Neural cell (in vitro differentiated cells): ENCODE measurements at regions not wholly inside any gene's neighbourhood (a gene's known extent, or its start where the extent isn't known, plus 50 kb on each side); places are given as distances from the start of the nearest gene placed in this dataset.

Source experiments
- H2AFZ ChIP-seq: fragments of 200-600, 300-800 bp; sonication (generic), shearing (Covaris generic); 2 replicates; pipeline ENCODE4 v1.6.0; 2014; ENCODE audit warnings: low read depth, mild to moderate bottlenecking, antibody characterized with exemption, low read length, moderate library complexity
- H3F3A ChIP-seq: fragments of 200-600 bp; shearing (Covaris generic); 2 replicates; pipeline ENCODE4 v1.6.1; 2016; ENCODE audit warnings: mild to moderate bottlenecking, moderate library complexity, mixed read lengths, antibody characterized with exemption, low read length; ENCODE audit not compliant: insufficient read depth, poor library complexity, severe bottlenecking
- H3K27ac ChIP-seq: fragments of 200-600, 300-800 bp; sonication (generic), shearing (Covaris generic); 2 replicates; pipeline ENCODE4 v1.5.1; 2014; ENCODE audit warnings: mild to moderate bottlenecking, low read length, moderate library complexity
- H3K27me3 ChIP-seq: fragments of 300-800, 200-600 bp; sonication (generic), shearing (Covaris generic); 2 replicates; pipeline ENCODE4 v1.6.0; 2014; ENCODE audit warnings: mild to moderate bottlenecking, low read depth, low read length, moderate library complexity; ENCODE audit not compliant: insufficient read depth
- H3K36me3 ChIP-seq: fragments of 300-800, 200-600 bp; sonication (generic), shearing (Covaris generic); 2 replicates; pipeline ENCODE4 v1.5.1; 2014; ENCODE audit warnings: mild to moderate bottlenecking, antibody characterized with exemption, low read length, moderate library complexity; ENCODE audit not compliant: insufficient read depth
- H3K4me2 ChIP-seq: fragments of 300-800, 200-600 bp; sonication (generic), shearing (Covaris generic); 2 replicates; pipeline ENCODE4 v1.6.0; 2014; ENCODE audit warnings: mild to moderate bottlenecking, low read length
- H3K4me3 ChIP-seq: fragments of 300-800, 200-600 bp; sonication (generic), shearing (Covaris generic); 2 replicates; pipeline ENCODE4 v1.5.1; 2014; ENCODE audit warnings: mild to moderate bottlenecking, low read length, moderate library complexity
- H3K79me2 ChIP-seq: fragments of 200-600 bp; shearing (Covaris generic); replicated peaks from 2 replicates; pipeline ENCODE4 v1.6.0; 2014; ENCODE audit warnings: mild to moderate bottlenecking, low read length, moderate library complexity; ENCODE audit not compliant: insufficient read depth
- H3K9ac ChIP-seq: fragments of 300-800, 200-600 bp; sonication (generic), shearing (Covaris generic); 2 replicates; pipeline ENCODE4 v1.6.1; 2016; ENCODE audit warnings: mild to moderate bottlenecking, low read length, mixed read lengths
- H3K9me2 ChIP-seq: fragments of 200-600 bp; shearing (Covaris generic); 2 replicates; pipeline ENCODE4 v1.6.1; 2016; ENCODE audit warnings: mild to moderate bottlenecking, low read length, mixed read lengths; ENCODE audit not compliant: insufficient read depth
- H3K9me3 ChIP-seq: fragments of 200-600, 300-800 bp; sonication (generic), shearing (Covaris generic); 2 replicates; pipeline ENCODE4 v1.6.1; 2016; ENCODE audit warnings: mild to moderate bottlenecking, mixed run types, low read length, moderate library complexity, mixed read lengths
- H4K20me1 ChIP-seq: fragments of 200-600 bp; shearing (Covaris generic); 2 replicates; pipeline ENCODE4 v1.6.1; 2016; ENCODE audit warnings: mild to moderate bottlenecking, mixed run types; ENCODE audit not compliant: insufficient read depth
- EP300 ChIP-seq: fragments of 450-650 bp; conservative IDR thresholded peaks from 2 replicates; pipeline ENCODE4 v1.6.1; 2014; ENCODE audit warnings: antibody characterized with exemption, mild to moderate bottlenecking, moderate library complexity; ENCODE audit not compliant: poor library complexity, severe bottlenecking
- EZH2 ChIP-seq: fragments of 200-600, 300-800 bp; shearing (Covaris generic), sonication (generic); IDR thresholded peaks from 2 replicates; pipeline ENCODE4 v1.6.1; 2014; ENCODE audit warnings: antibody characterized with exemption, low read length, borderline replicate concordance, mild to moderate bottlenecking; ENCODE audit not compliant: insufficient read depth, poor library complexity, severe bottlenecking
- MXI1 ChIP-seq: fragments of 450-650 bp; conservative IDR thresholded peaks from 2 replicates; pipeline ENCODE4 v1.6.1; 2014; ENCODE audit warnings: antibody characterized with exemption, mild to moderate bottlenecking; ENCODE audit not compliant: poor library complexity, severe bottlenecking
- POLR2AphosphoS5 ChIP-seq: IDR thresholded peaks from 2 replicates; pipeline ENCODE4 v1.6.1; 2012
- RAD21 ChIP-seq: fragments of 450-650 bp; conservative IDR thresholded peaks from 2 replicates; pipeline ENCODE4 v1.6.1; 2014; ENCODE audit warnings: antibody characterized with exemption, mild to moderate bottlenecking, moderate library complexity
- SMC3 ChIP-seq: fragments of 450-650 bp; conservative IDR thresholded peaks from 2 replicates; pipeline ENCODE4 v1.6.1; 2014; ENCODE audit warnings: antibody characterized with exemption, mild to moderate bottlenecking, moderate library complexity; ENCODE audit not compliant: poor library complexity
- TAF1 ChIP-seq: IDR thresholded peaks from 2 replicates; pipeline ENCODE4 v1.6.1; 2012; ENCODE audit warnings: low read depth
- TF ChIP-seq, protein P1 (sequence below): fragments of 450-650 bp; IDR thresholded peaks from 2 replicates; pipeline ENCODE4 v1.5.1; 2014; ENCODE audit warnings: antibody characterized with exemption, mild to moderate bottlenecking, moderate library complexity; ENCODE audit not compliant: poor library complexity, severe bottlenecking
- TF ChIP-seq, protein P2 (sequence below): IDR thresholded peaks from 2 replicates; pipeline ENCODE4 v1.6.1; 2012; ENCODE audit warnings: borderline replicate concordance

DNA sequence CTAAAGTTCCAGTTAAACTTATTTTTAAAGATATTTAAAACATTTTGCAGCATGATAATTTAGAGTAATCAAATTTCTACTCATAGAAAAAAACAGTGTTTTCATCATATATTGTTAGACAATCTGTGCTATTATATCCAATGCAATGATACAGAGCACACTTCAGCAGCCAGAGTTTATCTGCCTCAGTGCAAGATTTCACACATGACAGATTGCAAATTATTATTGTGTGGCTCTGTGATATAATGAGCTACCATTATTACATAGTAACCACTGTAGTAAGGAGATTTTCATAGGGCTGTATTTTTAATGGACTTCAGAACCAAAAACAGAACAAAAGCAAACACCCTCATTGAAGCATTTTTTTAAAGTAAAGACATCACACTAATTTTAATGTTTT is 762.4 kb downstream of the DSC3 start:
- no peak overlapping the region for H2AFZ ChIP-seq
- no peak for TF ChIP-seq EZH2
- no peak for TF ChIP-seq MXI1
- TF ChIP-seq, protein P1, sequence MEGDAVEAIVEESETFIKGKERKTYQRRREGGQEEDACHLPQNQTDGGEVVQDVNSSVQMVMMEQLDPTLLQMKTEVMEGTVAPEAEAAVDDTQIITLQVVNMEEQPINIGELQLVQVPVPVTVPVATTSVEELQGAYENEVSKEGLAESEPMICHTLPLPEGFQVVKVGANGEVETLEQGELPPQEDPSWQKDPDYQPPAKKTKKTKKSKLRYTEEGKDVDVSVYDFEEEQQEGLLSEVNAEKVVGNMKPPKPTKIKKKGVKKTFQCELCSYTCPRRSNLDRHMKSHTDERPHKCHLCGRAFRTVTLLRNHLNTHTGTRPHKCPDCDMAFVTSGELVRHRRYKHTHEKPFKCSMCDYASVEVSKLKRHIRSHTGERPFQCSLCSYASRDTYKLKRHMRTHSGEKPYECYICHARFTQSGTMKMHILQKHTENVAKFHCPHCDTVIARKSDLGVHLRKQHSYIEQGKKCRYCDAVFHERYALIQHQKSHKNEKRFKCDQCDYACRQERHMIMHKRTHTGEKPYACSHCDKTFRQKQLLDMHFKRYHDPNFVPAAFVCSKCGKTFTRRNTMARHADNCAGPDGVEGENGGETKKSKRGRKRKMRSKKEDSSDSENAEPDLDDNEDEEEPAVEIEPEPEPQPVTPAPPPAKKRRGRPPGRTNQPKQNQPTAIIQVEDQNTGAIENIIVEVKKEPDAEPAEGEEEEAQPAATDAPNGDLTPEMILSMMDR = no peak
- TF ChIP-seq, protein P2, sequence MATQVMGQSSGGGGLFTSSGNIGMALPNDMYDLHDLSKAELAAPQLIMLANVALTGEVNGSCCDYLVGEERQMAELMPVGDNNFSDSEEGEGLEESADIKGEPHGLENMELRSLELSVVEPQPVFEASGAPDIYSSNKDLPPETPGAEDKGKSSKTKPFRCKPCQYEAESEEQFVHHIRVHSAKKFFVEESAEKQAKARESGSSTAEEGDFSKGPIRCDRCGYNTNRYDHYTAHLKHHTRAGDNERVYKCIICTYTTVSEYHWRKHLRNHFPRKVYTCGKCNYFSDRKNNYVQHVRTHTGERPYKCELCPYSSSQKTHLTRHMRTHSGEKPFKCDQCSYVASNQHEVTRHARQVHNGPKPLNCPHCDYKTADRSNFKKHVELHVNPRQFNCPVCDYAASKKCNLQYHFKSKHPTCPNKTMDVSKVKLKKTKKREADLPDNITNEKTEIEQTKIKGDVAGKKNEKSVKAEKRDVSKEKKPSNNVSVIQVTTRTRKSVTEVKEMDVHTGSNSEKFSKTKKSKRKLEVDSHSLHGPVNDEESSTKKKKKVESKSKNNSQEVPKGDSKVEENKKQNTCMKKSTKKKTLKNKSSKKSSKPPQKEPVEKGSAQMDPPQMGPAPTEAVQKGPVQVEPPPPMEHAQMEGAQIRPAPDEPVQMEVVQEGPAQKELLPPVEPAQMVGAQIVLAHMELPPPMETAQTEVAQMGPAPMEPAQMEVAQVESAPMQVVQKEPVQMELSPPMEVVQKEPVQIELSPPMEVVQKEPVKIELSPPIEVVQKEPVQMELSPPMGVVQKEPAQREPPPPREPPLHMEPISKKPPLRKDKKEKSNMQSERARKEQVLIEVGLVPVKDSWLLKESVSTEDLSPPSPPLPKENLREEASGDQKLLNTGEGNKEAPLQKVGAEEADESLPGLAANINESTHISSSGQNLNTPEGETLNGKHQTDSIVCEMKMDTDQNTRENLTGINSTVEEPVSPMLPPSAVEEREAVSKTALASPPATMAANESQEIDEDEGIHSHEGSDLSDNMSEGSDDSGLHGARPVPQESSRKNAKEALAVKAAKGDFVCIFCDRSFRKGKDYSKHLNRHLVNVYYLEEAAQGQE = no peak
- TF ChIP-seq EP300 = no peak
- TF ChIP-seq RAD21 = no peak
- H3K79me2 ChIP-seq = no peaks in the 10 kb centered on the region
- H3F3A ChIP-seq = no peaks in the 10 kb centered on the region
- H3K4me3 ChIP-seq = no peak overlapping the region
- no peaks in the 10 kb centered on the region for H3K27me3 ChIP-seq
- H3K36me3 ChIP-seq = no peaks in the 10 kb centered on the region
- H3K9me2 ChIP-seq = no peaks in the 10 kb centered on the region
- H3K27ac ChIP-seq = no peak overlapping the region
- H3K9me3 ChIP-seq = no peaks in the 10 kb centered on the region
- peak overlapping the region; percentile 8 for H3K4me2 ChIP-seq
- no peak overlapping the region for H3K9ac ChIP-seq
- no peaks in the 10 kb centered on the region for H4K20me1 ChIP-seq

DNA sequence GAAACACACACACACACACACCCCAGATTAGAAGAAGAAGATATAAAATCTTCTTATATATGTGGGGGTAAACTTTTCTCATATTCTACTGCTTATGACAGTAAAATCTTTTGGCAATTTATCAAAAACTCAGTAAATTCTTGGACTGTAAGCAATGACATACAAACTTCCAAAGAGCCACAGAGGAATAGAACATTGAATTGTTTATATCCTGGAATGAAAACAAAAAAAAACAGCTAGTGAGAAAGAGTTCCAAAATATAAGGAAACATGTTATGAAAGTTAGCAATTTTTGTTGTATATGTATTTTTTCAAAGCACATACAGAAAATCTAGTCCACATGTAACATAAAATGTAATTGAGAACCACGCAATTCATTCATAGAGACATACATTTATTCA is 764.9 kb downstream of the DSC3 start:
- Histone ChIP-seq H2AFZ (no peak overlapping the region), H3K27me3 (no peaks in the 10 kb centered on the region), H3K9me2 (no peaks in the 10 kb centered on the region), H3F3A (no peaks in the 10 kb centered on the region), H3K79me2 (no peaks in the 10 kb centered on the region), H3K27ac (no peak overlapping the region), H3K9me3 (no peaks in the 10 kb centered on the region), H3K4me2 (no peak overlapping the region), H4K20me1 (no peaks in the 10 kb centered on the region), H3K36me3 (no peaks in the 10 kb centered on the region), H3K9ac (no peak overlapping the region), H3K4me3 (no peak overlapping the region)
- TF ChIP-seq, protein P2 = no peak
- TF ChIP-seq EZH2 = no peak
- TF ChIP-seq, protein P1 = no peak
- no peak for TF ChIP-seq TAF1
- TF ChIP-seq POLR2AphosphoS5 = no peak
- TF ChIP-seq MXI1 = no peak
- no peak for TF ChIP-seq RAD21
- no peak for TF ChIP-seq SMC3
- no peak for TF ChIP-seq EP300
